Transverse colon (tissue), 4 donors: ENCODE measurements at regions not wholly inside any gene's neighbourhood (a gene's known extent, or its start where the extent isn't known, plus 50 kb on each side); places are given as distances from the start of the nearest gene placed in this dataset.

ENCODE experiments used
- EP300 ChIP-seq: sonication (generic); formaldehyde crosslinking; IDR thresholded peaks from one replicate; pipeline ENCODE4 v1.6.1; 2017; ENCODE audit warnings: antibody characterized with exemption, low read depth
- POLR2A ChIP-seq: fragments of 450-650 bp; IDR thresholded peaks from one replicate; pipeline ENCODE4 v1.6.1; 2016; ENCODE audit warnings: antibody characterized with exemption, mild to moderate bottlenecking, moderate library complexity
- POLR2AphosphoS5 ChIP-seq, 3 donors: sonication (generic); formaldehyde crosslinking; IDR thresholded peaks; one replicate each; pipeline ENCODE4 v1.6.1; 2016; ENCODE audit warnings: antibody characterized with exemption in 3 of 3
- TF ChIP-seq, protein P1 (sequence below), 5 experiments: fragments of 200-600 bp in 3 of 5; fragments of 450-650 bp in 2 of 5; sonication (generic) in 3 of 5; IDR thresholded peaks; 1 replicate in 2 of 5; 2 replicates in 3 of 5; pipeline ENCODE4 v1.5.1; 2016 to 2017; ENCODE audit warnings: antibody characterized with exemption in 5 of 5, inconsistent platforms in 3 of 5, mild to moderate bottlenecking in 2 of 5, moderate library complexity in 1 of 5

DNA sequence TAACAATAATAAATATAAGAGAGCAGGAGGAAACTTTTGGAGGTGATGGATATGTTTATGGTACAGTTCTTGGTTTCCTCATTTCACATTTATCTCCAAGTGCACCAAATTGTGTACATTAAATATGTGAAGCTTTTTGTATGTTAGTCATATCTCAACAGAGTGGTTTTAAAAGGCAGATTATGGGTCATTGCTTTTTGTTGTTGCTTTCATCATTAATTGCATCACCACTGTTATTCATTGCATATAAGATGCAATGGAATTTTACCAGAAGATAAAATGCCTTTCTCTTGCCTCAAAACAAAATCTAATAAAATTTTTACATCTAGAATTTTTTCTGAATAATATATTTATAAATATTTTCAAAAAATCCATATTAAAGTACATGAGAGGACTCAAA is 1198.9 kb upstream of the GBE1 start:
- TF ChIP-seq, protein P1, sequence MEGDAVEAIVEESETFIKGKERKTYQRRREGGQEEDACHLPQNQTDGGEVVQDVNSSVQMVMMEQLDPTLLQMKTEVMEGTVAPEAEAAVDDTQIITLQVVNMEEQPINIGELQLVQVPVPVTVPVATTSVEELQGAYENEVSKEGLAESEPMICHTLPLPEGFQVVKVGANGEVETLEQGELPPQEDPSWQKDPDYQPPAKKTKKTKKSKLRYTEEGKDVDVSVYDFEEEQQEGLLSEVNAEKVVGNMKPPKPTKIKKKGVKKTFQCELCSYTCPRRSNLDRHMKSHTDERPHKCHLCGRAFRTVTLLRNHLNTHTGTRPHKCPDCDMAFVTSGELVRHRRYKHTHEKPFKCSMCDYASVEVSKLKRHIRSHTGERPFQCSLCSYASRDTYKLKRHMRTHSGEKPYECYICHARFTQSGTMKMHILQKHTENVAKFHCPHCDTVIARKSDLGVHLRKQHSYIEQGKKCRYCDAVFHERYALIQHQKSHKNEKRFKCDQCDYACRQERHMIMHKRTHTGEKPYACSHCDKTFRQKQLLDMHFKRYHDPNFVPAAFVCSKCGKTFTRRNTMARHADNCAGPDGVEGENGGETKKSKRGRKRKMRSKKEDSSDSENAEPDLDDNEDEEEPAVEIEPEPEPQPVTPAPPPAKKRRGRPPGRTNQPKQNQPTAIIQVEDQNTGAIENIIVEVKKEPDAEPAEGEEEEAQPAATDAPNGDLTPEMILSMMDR (IDR thresholded peaks at IDR 0.05), result no peak
- TF ChIP-seq POLR2A, result no peak
- TF ChIP-seq POLR2AphosphoS5 (IDR thresholded peaks at IDR 0.05), result no peak
- TF ChIP-seq EP300, result no peak
